ENCODE measurements at regions not wholly inside any gene's neighbourhood (a gene's known extent, or its start where the extent isn't known, plus 50 kb on each side); places are given as distances from the start of the nearest gene placed in this dataset.
"Not testable (repeated sequence)": the region's sequence is repeated elsewhere in the genome, so short reads cannot be mapped to it uniquely, and the experiment has no call there.

- no peak for DNase-seq (ENCODE audit: low read depth in 2 of 2)
These were observed 146.2 kb upstream of the MTPN start for GRCh38 chr7:136123352-136123751.

GRCh38 chr7:136122026-136122425 is 144.9 kb upstream of the MTPN start:
- DNase-seq (ENCODE audit: low read depth in 2 of 2): no peak

- DNase-seq (ENCODE audit: low read depth in 2 of 2): no peak
These were observed 140.4 kb upstream of the MTPN start for GRCh38 chr7:136117539-136117938.

- DNase-seq (ENCODE audit: low read depth in 2 of 2): no peak
These were observed 139.0 kb upstream of the MTPN start for GRCh38 chr7:136116186-136116585.

GRCh38 chr7:136114966-136115762 is 138.0 kb upstream of the MTPN start:
- DNase-seq (ENCODE audit: low read depth in 2 of 2): peak; percentile 28 to 29

- not testable (repeated sequence) for DNase-seq (ENCODE audit: low read depth in 2 of 2)
These were observed 137.3 kb upstream of the MTPN start for GRCh38 chr7:136114467-136114866.

GRCh38 chr7:136109037-136109436 is 131.9 kb upstream of the MTPN start:
- DNase-seq (ENCODE audit: low read depth in 2 of 2): not testable (repeated sequence)

GRCh38 chr7:136105191-136105590 is 128.0 kb upstream of the MTPN start:
- DNase-seq (ENCODE audit: low read depth in 2 of 2): no peak

- DNase-seq (ENCODE audit: low read depth in 2 of 2): no peak
These were observed 127.1 kb upstream of the MTPN start for GRCh38 chr7:136104269-136104603.

- no peak for DNase-seq (ENCODE audit: low read depth in 2 of 2)
These were observed 126.5 kb upstream of the MTPN start for GRCh38 chr7:136103545-136104268.

- no peak for DNase-seq (ENCODE audit: low read depth in 2 of 2)
These were observed 125.7 kb upstream of the MTPN start for GRCh38 chr7:136102881-136103280.

- not testable (repeated sequence) for DNase-seq (ENCODE audit: low read depth in 2 of 2)
These were observed 115.6 kb upstream of the MTPN start for GRCh38 chr7:136092714-136093113.

GRCh38 chr7:136087881-136088280 is 110.7 kb upstream of the MTPN start:
- DNase-seq (ENCODE audit: low read depth in 2 of 2): no peak

GRCh38 chr7:136086712-136087111 is 109.6 kb upstream of the MTPN start:
- no peak for DNase-seq (ENCODE audit: low read depth in 2 of 2)

- DNase-seq (ENCODE audit: low read depth in 2 of 2): no peak
These were observed 102.8 kb upstream of the MTPN start for GRCh38 chr7:136079934-136080333.

- no peak for DNase-seq (ENCODE audit: low read depth in 2 of 2)
These were observed 102.3 kb upstream of the MTPN start for GRCh38 chr7:136079478-136079892.

GRCh38 chr7:136079066-136079465 is 101.9 kb upstream of the MTPN start:
- DNase-seq (ENCODE audit: low read depth in 2 of 2): no peak

GRCh38 chr7:136078630-136079029 is 101.5 kb upstream of the MTPN start:
- DNase-seq (ENCODE audit: low read depth in 2 of 2): no peak

GRCh38 chr7:136076954-136077353 is 99.8 kb upstream of the MTPN start:
- DNase-seq (ENCODE audit: low read depth in 2 of 2): no peak

- DNase-seq (ENCODE audit: low read depth in 2 of 2): no peak
These were observed 97.7 kb upstream of the MTPN start for GRCh38 chr7:136074843-136075242.

GRCh38 chr7:136072447-136072846 is 95.3 kb upstream of the MTPN start:
- no peak for DNase-seq (ENCODE audit: low read depth in 2 of 2)

- DNase-seq (ENCODE audit: low read depth in 2 of 2): no peak
These were observed 93.8 kb upstream of the MTPN start for GRCh38 chr7:136070736-136071505.

Data from stimulated activated CD8-positive, alpha-beta memory T cell treated with anti-CD3 and anti-CD28 coated beads, Interleukin-15, amount 100 ng/mL, for 48 hours (primary cell).